ENCODE measurements at regions not wholly inside any gene's neighbourhood (a gene's known extent, or its start where the extent isn't known, plus 50 kb on each side); places are given as distances from the start of the nearest gene placed in this dataset.

- H3K27ac ChIP-seq (ENCODE audit: low read length), result no peak overlapping the region
- H3K4me3 ChIP-seq (ENCODE audit: low read length), result no peak overlapping the region
- H3K36me3 ChIP-seq (ENCODE audit: insufficient read depth, low read length), result no peaks in the 10 kb centered on the region
- no peak overlapping the region for H2AFZ ChIP-seq (ENCODE audit: low read depth, low read length)
- H3F3A ChIP-seq (ENCODE audit: insufficient read depth, low read length, poor library complexity, severe bottlenecking), result no peaks in the 10 kb centered on the region
- H3K4me2 ChIP-seq (ENCODE audit: low read length), result no peak overlapping the region
- TF ChIP-seq RAD21 (conservative IDR thresholded peaks at IDR 0.05) (no peak), POLR2AphosphoS5 (IDR thresholded peaks at IDR 0.05) (no peak), EP300 (conservative IDR thresholded peaks at IDR 0.05; ENCODE audit: poor library complexity, severe bottlenecking) (no peak), SMC3 (conservative IDR thresholded peaks at IDR 0.05; ENCODE audit: poor library complexity) (no peak), CTCF (IDR thresholded peaks at IDR 0.05; ENCODE audit: poor library complexity, severe bottlenecking) (no peak), TAF1 (IDR thresholded peaks at IDR 0.05; ENCODE audit: low read depth) (no peak), EZH2 (IDR thresholded peaks at IDR 0.05; ENCODE audit: borderline replicate concordance, insufficient read depth, low read length, poor library complexity, severe bottlenecking) (no peak), MXI1 (conservative IDR thresholded peaks at IDR 0.05; ENCODE audit: poor library complexity, severe bottlenecking) (no peak)
- TF ChIP-seq, protein P1, sequence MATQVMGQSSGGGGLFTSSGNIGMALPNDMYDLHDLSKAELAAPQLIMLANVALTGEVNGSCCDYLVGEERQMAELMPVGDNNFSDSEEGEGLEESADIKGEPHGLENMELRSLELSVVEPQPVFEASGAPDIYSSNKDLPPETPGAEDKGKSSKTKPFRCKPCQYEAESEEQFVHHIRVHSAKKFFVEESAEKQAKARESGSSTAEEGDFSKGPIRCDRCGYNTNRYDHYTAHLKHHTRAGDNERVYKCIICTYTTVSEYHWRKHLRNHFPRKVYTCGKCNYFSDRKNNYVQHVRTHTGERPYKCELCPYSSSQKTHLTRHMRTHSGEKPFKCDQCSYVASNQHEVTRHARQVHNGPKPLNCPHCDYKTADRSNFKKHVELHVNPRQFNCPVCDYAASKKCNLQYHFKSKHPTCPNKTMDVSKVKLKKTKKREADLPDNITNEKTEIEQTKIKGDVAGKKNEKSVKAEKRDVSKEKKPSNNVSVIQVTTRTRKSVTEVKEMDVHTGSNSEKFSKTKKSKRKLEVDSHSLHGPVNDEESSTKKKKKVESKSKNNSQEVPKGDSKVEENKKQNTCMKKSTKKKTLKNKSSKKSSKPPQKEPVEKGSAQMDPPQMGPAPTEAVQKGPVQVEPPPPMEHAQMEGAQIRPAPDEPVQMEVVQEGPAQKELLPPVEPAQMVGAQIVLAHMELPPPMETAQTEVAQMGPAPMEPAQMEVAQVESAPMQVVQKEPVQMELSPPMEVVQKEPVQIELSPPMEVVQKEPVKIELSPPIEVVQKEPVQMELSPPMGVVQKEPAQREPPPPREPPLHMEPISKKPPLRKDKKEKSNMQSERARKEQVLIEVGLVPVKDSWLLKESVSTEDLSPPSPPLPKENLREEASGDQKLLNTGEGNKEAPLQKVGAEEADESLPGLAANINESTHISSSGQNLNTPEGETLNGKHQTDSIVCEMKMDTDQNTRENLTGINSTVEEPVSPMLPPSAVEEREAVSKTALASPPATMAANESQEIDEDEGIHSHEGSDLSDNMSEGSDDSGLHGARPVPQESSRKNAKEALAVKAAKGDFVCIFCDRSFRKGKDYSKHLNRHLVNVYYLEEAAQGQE (IDR thresholded peaks at IDR 0.05; ENCODE audit: borderline replicate concordance), result no peak
- H3K79me2 ChIP-seq (replicated peaks; ENCODE audit: insufficient read depth, low read length), result no peaks in the 10 kb centered on the region
- no peaks in the 10 kb centered on the region for H3K27me3 ChIP-seq (ENCODE audit: insufficient read depth, low read depth, low read length)
- no peak overlapping the region for H3K9ac ChIP-seq (ENCODE audit: low read length)
- no peaks in the 10 kb centered on the region for H3K9me3 ChIP-seq (ENCODE audit: low read length)
- H3K9me2 ChIP-seq (ENCODE audit: insufficient read depth, low read length), result no peaks in the 10 kb centered on the region
- H4K20me1 ChIP-seq (ENCODE audit: insufficient read depth), result no peaks in the 10 kb centered on the region
These were observed 131.2 kb upstream of the C14orf180 start for GRCh38 chr14:104448321-104448720.

DNA sequence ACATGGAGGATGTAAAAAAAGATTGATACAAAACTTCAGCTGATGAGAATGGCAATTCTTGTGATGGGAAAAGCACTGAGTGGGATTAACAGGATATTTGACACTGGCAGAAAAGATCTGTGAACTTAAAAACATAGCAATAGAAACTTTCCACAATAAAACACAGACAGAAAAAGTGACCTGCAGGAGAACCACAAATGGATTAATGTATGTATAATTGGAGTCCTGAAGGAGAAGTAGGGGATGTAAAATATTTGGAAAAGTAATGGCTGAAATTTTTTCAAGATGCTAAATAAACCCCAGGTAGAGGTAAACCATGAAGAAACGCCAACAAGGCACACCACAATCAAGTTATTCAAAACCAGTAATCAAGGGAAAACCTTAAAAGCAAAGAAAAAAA lies 130.8 kb upstream of the C14orf180 start:
- TF ChIP-seq TAF1 (IDR thresholded peaks at IDR 0.05; ENCODE audit: low read depth) (no peak), MXI1 (conservative IDR thresholded peaks at IDR 0.05; ENCODE audit: poor library complexity, severe bottlenecking) (no peak), EP300 (conservative IDR thresholded peaks at IDR 0.05; ENCODE audit: poor library complexity, severe bottlenecking) (no peak), RAD21 (conservative IDR thresholded peaks at IDR 0.05) (no peak), CTCF (IDR thresholded peaks at IDR 0.05; ENCODE audit: poor library complexity, severe bottlenecking) (no peak), EZH2 (IDR thresholded peaks at IDR 0.05; ENCODE audit: borderline replicate concordance, insufficient read depth, low read length, poor library complexity, severe bottlenecking) (no peak), POLR2AphosphoS5 (IDR thresholded peaks at IDR 0.05) (no peak)
- TF ChIP-seq, protein P1 (IDR thresholded peaks at IDR 0.05; ENCODE audit: borderline replicate concordance), result no peak
- H3K9me2 ChIP-seq (ENCODE audit: insufficient read depth, low read length), result no peaks in the 10 kb centered on the region

More for the DNA sequence above, 130.8 kb upstream of the C14orf180 start:
- H3K36me3 ChIP-seq (ENCODE audit: insufficient read depth, low read length), result no peaks in the 10 kb centered on the region
- no peaks in the 10 kb centered on the region for H4K20me1 ChIP-seq (ENCODE audit: insufficient read depth)
- H3K9me3 ChIP-seq (ENCODE audit: low read length), result no peaks in the 10 kb centered on the region
- H3K4me3 ChIP-seq (ENCODE audit: low read length), result no peak overlapping the region
- no peaks in the 10 kb centered on the region for H3K79me2 ChIP-seq (replicated peaks; ENCODE audit: insufficient read depth, low read length)
- H2AFZ ChIP-seq (ENCODE audit: low read depth, low read length), result no peak overlapping the region
- H3F3A ChIP-seq (ENCODE audit: insufficient read depth, low read length, poor library complexity, severe bottlenecking), result no peaks in the 10 kb centered on the region
- no peaks in the 10 kb centered on the region for H3K27me3 ChIP-seq (ENCODE audit: insufficient read depth, low read depth, low read length)
- no peak overlapping the region for H3K27ac ChIP-seq (ENCODE audit: low read length)
- no peak overlapping the region for H3K4me2 ChIP-seq (ENCODE audit: low read length)
- H3K9ac ChIP-seq (ENCODE audit: low read length), result no peak overlapping the region
